Smooth muscle cell (in vitro differentiated cells): ENCODE measurements at regions not wholly inside any gene's neighbourhood (a gene's known extent, or its start where the extent isn't known, plus 50 kb on each side); places are given as distances from the start of the nearest gene placed in this dataset.

ENCODE experiments used
- DNase-seq: peaks from one replicate; lab custom pipeline; 2025; ENCODE audit not compliant: unreplicated experiment; lab: John Stamatoyannopoulos, UW
- H2AFZ ChIP-seq: fragments of 200-600 bp; sonication (generic); 2 replicates; pipeline ENCODE4 v1.6.0; 2016; ENCODE audit warnings: antibody characterized with exemption, low read depth, mild to moderate bottlenecking
- H3F3A ChIP-seq: fragments of 200-600 bp; sonication (generic); 2 replicates; pipeline ENCODE4 v1.6.0; 2017; ENCODE audit warnings: antibody characterized with exemption, low read depth
- H3K27ac ChIP-seq: fragments of 200-600 bp; sonication (generic); 2 replicates; pipeline ENCODE4 v1.5.1; 2016; ENCODE audit warnings: low read depth, mild to moderate bottlenecking
- H3K27me3 ChIP-seq: fragments of 200-600 bp; sonication (generic); 2 replicates; pipeline ENCODE4 v1.6.1; 2016; ENCODE audit warnings: low read depth, mild to moderate bottlenecking
- H3K36me3 ChIP-seq: fragments of 200-600 bp; sonication (generic); 2 replicates; pipeline ENCODE4 v1.5.1; 2016; ENCODE audit warnings: low read depth
- H3K4me1 ChIP-seq: fragments of 200-600 bp; sonication (generic); 2 replicates; pipeline ENCODE4 v1.5.1; 2016; ENCODE audit warnings: low read depth
- H3K4me2 ChIP-seq: fragments of 200-600 bp; sonication (generic); 2 replicates; pipeline ENCODE4 v1.6.0; 2016; ENCODE audit warnings: mild to moderate bottlenecking
- H3K4me3 ChIP-seq: fragments of 200-600 bp; sonication (generic); 2 replicates; pipeline ENCODE4 v1.5.1; 2016; ENCODE audit warnings: mild to moderate bottlenecking
- H3K79me2 ChIP-seq: fragments of 200-600 bp; sonication (generic); 2 replicates; pipeline ENCODE4 v1.6.0; 2016; ENCODE audit warnings: low read depth, mild to moderate bottlenecking
- H3K9ac ChIP-seq: fragments of 200-600 bp; sonication (generic); 2 replicates; pipeline ENCODE4 v1.6.0; 2016; ENCODE audit warnings: low read depth
- H3K9me3 ChIP-seq: fragments of 200-600 bp; sonication (generic); replicated peaks from 2 replicates; pipeline ENCODE4 v1.5.1; 2016; ENCODE audit warnings: low read depth
- H4K20me1 ChIP-seq: fragments of 200-600 bp; sonication (generic); 2 replicates; pipeline ENCODE4 v1.6.0; 2016; ENCODE audit warnings: low read depth
- WGBS: methylation state at CpG from one replicate; pipeline ENCODE4 v1.1.7; 2016; ENCODE audit warnings: low lambda C conversion rate; 5-methylcytosine and 5-hydroxymethylcytosine counted together
- TF ChIP-seq, protein P1 (sequence below): fragments of 200-600 bp; sonication (generic); IDR thresholded peaks from 2 replicates; pipeline ENCODE4 v1.5.1; 2017; ENCODE audit warnings: borderline replicate concordance, mild to moderate bottlenecking, antibody characterized with exemption; ENCODE audit not compliant: insufficient read depth, poor library complexity, severe bottlenecking

DNA sequence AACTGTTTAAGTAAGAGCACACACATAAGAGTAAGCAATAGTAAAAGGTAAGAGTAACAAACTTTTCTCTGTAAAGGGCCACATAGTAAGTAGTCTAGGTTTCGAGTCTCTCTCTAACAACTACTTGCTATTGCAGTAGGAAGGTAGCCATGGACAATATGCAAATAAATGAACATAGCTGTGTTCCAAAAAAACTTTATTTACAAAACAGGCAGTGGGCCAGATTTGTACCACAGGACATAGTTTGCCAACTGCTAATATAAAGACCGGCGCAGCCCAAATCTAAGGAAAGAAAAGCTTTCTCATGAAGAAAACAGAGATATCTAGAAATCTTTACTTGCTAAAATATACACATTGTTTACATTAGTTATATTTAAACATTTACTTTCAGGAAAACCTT, 239.0 kb upstream of the EGLN3 start:
- H3K4me1 ChIP-seq, result no peaks in the 10 kb centered on the region
- TF ChIP-seq, protein P1, sequence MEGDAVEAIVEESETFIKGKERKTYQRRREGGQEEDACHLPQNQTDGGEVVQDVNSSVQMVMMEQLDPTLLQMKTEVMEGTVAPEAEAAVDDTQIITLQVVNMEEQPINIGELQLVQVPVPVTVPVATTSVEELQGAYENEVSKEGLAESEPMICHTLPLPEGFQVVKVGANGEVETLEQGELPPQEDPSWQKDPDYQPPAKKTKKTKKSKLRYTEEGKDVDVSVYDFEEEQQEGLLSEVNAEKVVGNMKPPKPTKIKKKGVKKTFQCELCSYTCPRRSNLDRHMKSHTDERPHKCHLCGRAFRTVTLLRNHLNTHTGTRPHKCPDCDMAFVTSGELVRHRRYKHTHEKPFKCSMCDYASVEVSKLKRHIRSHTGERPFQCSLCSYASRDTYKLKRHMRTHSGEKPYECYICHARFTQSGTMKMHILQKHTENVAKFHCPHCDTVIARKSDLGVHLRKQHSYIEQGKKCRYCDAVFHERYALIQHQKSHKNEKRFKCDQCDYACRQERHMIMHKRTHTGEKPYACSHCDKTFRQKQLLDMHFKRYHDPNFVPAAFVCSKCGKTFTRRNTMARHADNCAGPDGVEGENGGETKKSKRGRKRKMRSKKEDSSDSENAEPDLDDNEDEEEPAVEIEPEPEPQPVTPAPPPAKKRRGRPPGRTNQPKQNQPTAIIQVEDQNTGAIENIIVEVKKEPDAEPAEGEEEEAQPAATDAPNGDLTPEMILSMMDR, result no peak
- no peak overlapping the region for H3K9ac ChIP-seq
- no peaks in the 10 kb centered on the region for H3K79me2 ChIP-seq
- H3K4me3 ChIP-seq, result no peak overlapping the region
- no peaks in the 10 kb centered on the region for H3K9me3 ChIP-seq
- H3K27ac ChIP-seq, result no peak overlapping the region
- H4K20me1 ChIP-seq, result no peaks in the 10 kb centered on the region
- H3F3A ChIP-seq, result no peaks in the 10 kb centered on the region
- no peak for DNase-seq
- 98% methylated on average over 3 of the region's 3 CpGs for WGBS
- no peak overlapping the region for H3K4me2 ChIP-seq
- no peaks in the 10 kb centered on the region for H3K27me3 ChIP-seq
- peak overlapping the region; percentile 69 for H2AFZ ChIP-seq
- H3K36me3 ChIP-seq, result no peaks in the 10 kb centered on the region

DNA sequence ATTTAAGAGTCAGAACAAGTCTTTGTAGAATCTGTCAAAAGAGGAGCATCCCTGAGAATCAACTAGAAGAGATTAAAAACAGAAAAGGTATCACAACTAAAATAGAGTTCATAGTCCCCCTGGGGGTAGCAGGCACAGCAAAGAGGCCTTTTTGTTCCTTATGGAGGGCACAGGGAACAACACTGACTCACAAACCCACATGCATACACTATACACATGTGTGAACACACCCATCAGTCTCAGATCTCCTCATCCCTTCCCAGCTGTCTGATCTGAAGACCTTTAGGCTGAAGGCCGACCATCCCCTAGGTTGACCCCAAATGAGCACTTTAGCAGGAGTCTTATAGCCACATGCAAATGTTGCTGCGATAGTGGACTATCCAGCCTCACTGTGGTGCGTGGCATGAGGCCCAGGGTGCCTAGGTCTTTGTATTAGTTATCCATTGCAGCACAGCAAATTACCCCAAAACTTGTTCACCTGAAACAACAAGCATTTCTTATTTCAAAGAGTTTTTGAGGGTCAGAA, 236.7 kb upstream of the EGLN3 start:
- Histone ChIP-seq H3K27ac (no peak overlapping the region), H4K20me1 (no peaks in the 10 kb centered on the region), H3K36me3 (no peaks in the 10 kb centered on the region), H3K9ac (no peak overlapping the region), H3K4me3 (no peak overlapping the region), H3K79me2 (no peaks in the 10 kb centered on the region), H3K27me3 (no peaks in the 10 kb centered on the region), H3K4me1 (peaks cover 3% of the 10 kb centered on the region), H3K4me2 (no peak overlapping the region), H3K9me3 (no peaks in the 10 kb centered on the region), H3F3A (no peaks in the 10 kb centered on the region), H2AFZ (no peak overlapping the region)
- TF ChIP-seq, protein P1, result no peak
- WGBS, result 97% methylated on average over 3 of the region's 3 CpGs
- DNase-seq, result no peak

DNA sequence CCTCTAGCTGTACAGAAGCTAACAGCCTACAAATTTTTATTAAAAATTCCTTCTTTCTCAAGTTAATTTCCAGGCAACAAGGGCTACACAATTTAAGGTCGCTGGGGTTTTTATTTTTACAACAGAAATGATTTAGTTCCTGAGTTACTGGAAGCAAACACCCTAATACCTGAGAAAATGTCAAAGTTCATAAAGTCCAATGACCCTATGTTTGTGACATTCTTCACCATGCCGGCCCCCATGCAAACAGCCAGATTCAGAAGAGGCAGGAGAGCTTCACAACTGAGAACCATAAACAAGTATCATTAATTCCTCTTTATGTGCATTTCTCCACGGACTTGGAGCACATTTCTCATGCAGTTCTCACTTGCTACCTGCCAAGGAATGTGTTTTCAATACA, 236.2 kb upstream of the EGLN3 start:
- Histone ChIP-seq H3K27me3 (no peaks in the 10 kb centered on the region), H3K79me2 (no peaks in the 10 kb centered on the region), H3K27ac (no peak overlapping the region), H2AFZ (no peak overlapping the region), H3K36me3 (no peaks in the 10 kb centered on the region), H3K4me2 (no peak overlapping the region), H4K20me1 (no peaks in the 10 kb centered on the region), H3K9me3 (no peaks in the 10 kb centered on the region), H3K4me3 (no peak overlapping the region), H3F3A (no peaks in the 10 kb centered on the region), H3K4me1 (peaks cover 3% of the 10 kb centered on the region), H3K9ac (no peak overlapping the region)
- WGBS, result 72% methylated on average over 3 of the region's 3 CpGs
- DNase-seq, result no peak
- TF ChIP-seq, protein P1, result no peak

DNA sequence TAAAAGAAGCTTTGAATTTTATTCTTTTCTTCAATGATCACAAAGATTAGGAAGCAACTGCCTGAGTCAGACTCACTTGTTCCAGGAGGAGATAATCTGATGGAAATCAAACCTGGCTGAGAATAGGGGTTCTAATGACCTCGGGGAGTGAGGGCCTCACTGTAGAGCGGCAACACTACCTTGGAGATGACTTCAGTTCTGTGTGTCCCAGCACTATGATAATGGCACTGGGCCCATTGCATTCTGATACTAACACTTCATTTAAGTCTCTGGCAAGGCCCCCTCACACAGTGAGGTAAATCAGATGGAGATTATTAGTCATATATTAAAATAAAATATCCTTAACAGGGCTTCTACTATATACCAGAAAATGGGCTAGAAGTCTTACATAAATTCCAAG, 233.3 kb upstream of the EGLN3 start:
- Histone ChIP-seq H4K20me1 (no peaks in the 10 kb centered on the region), H3K9ac (no peak overlapping the region), H3K79me2 (no peaks in the 10 kb centered on the region), H3K9me3 (no peaks in the 10 kb centered on the region), H3K4me2 (no peak overlapping the region), H3K27ac (no peak overlapping the region), H2AFZ (no peak overlapping the region), H3F3A (peaks cover 5% of the 10 kb centered on the region), H3K36me3 (no peaks in the 10 kb centered on the region), H3K27me3 (no peaks in the 10 kb centered on the region), H3K4me3 (no peak overlapping the region), H3K4me1 (peaks cover 14% of the 10 kb centered on the region)
- TF ChIP-seq, protein P1, result no peak
- 98% methylated on average over 2 of the region's 2 CpGs for WGBS
- no peak for DNase-seq
